Esophagus squamous epithelium (tissue), 5 donors: ENCODE measurements at regions not wholly inside any gene's neighbourhood (a gene's known extent, or its start where the extent isn't known, plus 50 kb on each side); places are given as distances from the start of the nearest gene placed in this dataset.
A peak's percentile ranks its signal among the peaks of the same experiment; 100 is the strongest.

Experiments used
- DNase-seq: peaks from one replicate; lab custom pipeline; 2025; lab: John Stamatoyannopoulos, UW
- H3K27ac ChIP-seq, 4 donors: fragments of 200-600 bp; sonication (generic); one replicate each; pipeline ENCODE4 v1.5.1; 2016 to 2019; ENCODE audit warnings: mild to moderate bottlenecking in 1 of 4
- H3K27me3 ChIP-seq, 4 donors: fragments of 200-600 bp; sonication (generic); 1 replicate in 3 of 4; 2 replicates in 1 of 4; pipeline versions ENCODE4 v1.5.1 to v1.6.0; 2017 to 2021; ENCODE audit warnings: antibody characterized with exemption in 1 of 4
- H3K36me3 ChIP-seq, 3 donors: fragments of 200-600 bp; sonication (generic); one replicate each; pipeline ENCODE4 v1.5.1; 2016 to 2019
- H3K4me1 ChIP-seq, 3 donors: fragments of 200-600 bp; sonication (generic); one replicate each; pipeline ENCODE4 v1.5.1; 2017 to 2019
- H3K4me3 ChIP-seq, 4 donors: fragments of 200-600 bp; sonication (generic); 1 replicate in 3 of 4; 2 replicates in 1 of 4; pipeline ENCODE4 v1.5.1; 2016 to 2019; ENCODE audit warnings: mild to moderate bottlenecking in 2 of 4, moderate library complexity in 1 of 4
- H3K9me3 ChIP-seq, 3 donors: fragments of 200-600 bp; sonication (generic); one replicate each; pipeline ENCODE4 v1.5.1; 2016 to 2019
- POLR2A ChIP-seq, 4 donors: fragments of 450-650 bp; IDR thresholded peaks; one replicate each; pipeline ENCODE4 v1.6.1; 2017; ENCODE audit warnings: antibody characterized with exemption in 4 of 4, mild to moderate bottlenecking in 4 of 4, moderate library complexity in 3 of 4
- WGBS, 2 donors: methylation state at CpG; one replicate each; pipeline ENCODE4 v1.1.5; 2018; 5-methylcytosine and 5-hydroxymethylcytosine counted together
- intact Hi-C: fragments of 100-400 bp; cut with DNase I; formaldehyde crosslinking; loops from one replicate; pipeline ENCODE4 v1.15.0; 2022
- TF ChIP-seq, protein P1 (sequence below), 6 experiments: fragments of 450-650 bp in 4 of 6; fragments of 200-600 bp in 2 of 6; sonication (generic) in 2 of 6; IDR thresholded peaks; one replicate each; pipeline ENCODE4 v1.5.1; 2016 to 2019; ENCODE audit warnings: antibody characterized with exemption in 6 of 6, mild to moderate bottlenecking in 4 of 6, moderate library complexity in 4 of 6
- donor health status: DM: yes; HTN: yes; CAD: no.

DNA sequence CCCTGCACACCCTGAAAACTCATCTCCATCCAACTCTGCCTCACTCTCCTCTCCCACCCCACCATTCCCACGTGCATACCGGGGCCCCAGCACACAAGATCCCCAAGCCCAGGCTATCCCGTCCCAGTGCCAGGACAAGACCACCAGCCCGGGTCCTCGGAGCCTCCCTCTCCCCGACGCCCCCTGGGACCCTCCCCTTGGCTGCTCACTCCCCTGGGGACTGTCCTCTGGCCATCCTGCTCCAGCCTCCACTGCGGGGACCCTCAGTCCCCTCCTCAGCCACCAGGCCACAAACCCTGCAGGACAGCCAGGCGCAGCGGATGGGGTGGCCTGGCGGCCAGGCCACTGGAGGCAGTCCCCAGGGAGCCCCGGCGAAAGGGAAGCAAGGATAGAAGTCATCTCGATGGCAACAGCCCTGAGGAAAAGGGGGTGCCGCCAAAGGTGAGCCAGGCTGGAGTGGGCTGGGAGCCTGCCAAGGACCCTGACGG is 62.8 kb downstream of the C9orf50 start:
- H3K4me3 ChIP-seq: no peak overlapping the region
- no peak overlapping the region for H3K27ac ChIP-seq
- peaks cover 0 to 34% (median 4%) of the 10 kb centered on the region in 3 donors for H3K4me1 ChIP-seq
- no peaks in the 10 kb centered on the region for H3K27me3 ChIP-seq
- H3K36me3 ChIP-seq: no peaks in the 10 kb centered on the region
- intact Hi-C loops: no loop called here
- H3K9me3 ChIP-seq: no peaks in the 10 kb centered on the region
- TF ChIP-seq POLR2A (IDR thresholded peaks at IDR 0.05): no peak
- TF ChIP-seq, protein P1, sequence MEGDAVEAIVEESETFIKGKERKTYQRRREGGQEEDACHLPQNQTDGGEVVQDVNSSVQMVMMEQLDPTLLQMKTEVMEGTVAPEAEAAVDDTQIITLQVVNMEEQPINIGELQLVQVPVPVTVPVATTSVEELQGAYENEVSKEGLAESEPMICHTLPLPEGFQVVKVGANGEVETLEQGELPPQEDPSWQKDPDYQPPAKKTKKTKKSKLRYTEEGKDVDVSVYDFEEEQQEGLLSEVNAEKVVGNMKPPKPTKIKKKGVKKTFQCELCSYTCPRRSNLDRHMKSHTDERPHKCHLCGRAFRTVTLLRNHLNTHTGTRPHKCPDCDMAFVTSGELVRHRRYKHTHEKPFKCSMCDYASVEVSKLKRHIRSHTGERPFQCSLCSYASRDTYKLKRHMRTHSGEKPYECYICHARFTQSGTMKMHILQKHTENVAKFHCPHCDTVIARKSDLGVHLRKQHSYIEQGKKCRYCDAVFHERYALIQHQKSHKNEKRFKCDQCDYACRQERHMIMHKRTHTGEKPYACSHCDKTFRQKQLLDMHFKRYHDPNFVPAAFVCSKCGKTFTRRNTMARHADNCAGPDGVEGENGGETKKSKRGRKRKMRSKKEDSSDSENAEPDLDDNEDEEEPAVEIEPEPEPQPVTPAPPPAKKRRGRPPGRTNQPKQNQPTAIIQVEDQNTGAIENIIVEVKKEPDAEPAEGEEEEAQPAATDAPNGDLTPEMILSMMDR (IDR thresholded peaks at IDR 0.05): no peak
- no peak for DNase-seq
- 69 to 71% methylated on average over 5 of the region's 16 CpGs for WGBS, 2 donors

DNA sequence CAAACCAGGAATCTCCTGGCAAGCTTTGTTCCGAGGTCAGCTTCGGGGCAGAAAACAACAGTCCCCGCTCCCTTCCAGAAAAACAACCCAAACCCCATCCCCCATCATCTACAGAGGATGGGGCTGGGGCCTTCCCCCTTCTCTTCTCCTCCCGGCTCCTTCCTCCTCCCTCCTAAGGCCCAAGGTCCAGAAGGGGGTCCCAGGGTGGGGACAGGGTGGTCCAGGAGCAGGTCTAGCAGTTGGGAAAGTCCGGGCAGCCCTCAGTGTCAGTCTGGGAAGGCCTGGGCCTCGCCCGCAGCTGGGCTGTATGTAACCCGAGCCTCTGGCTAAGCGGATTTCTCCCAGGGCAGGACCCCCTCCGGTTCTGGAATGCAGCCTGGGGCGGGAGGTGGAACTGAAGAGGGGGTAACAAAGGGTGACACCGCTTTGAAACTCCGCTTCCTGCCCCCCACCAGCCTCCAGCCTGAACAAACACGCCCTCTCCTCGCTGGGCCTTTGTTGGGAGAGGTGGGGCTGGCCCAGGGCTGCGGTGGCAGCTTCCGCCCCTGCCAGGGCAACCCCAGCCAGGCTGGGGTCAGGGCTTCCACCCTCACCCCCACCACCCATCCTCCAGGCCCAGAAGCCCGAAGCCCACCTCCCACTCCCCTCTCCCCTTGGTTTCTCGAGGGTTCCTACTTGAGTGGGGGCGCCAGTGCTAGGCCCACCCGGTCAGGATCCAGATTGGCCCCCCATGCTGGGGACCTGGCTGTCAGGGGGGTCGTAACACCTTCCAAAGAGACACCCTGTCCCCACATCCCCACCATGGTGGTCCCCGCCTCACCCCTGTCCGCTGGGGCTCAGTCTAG is 63.5 kb downstream of the C9orf50 start:
- no peak for DNase-seq
- Histone ChIP-seq H3K27ac (no peak overlapping the region), H3K4me1 (peaks cover 0 to 34% (median 4%) of the 10 kb centered on the region in 3 donors), H3K4me3 (no peak overlapping the region), H3K27me3 (no peaks in the 10 kb centered on the region), H3K36me3 (no peaks in the 10 kb centered on the region), H3K9me3 (no peaks in the 10 kb centered on the region)
- intact Hi-C loops: no loop called here
- 66 to 67% methylated on average over 18 of the region's 24 CpGs for WGBS, 2 donors
- no peak for TF ChIP-seq POLR2A (IDR thresholded peaks at IDR 0.05)
- TF ChIP-seq, protein P1 (IDR thresholded peaks at IDR 0.05): no peak

DNA sequence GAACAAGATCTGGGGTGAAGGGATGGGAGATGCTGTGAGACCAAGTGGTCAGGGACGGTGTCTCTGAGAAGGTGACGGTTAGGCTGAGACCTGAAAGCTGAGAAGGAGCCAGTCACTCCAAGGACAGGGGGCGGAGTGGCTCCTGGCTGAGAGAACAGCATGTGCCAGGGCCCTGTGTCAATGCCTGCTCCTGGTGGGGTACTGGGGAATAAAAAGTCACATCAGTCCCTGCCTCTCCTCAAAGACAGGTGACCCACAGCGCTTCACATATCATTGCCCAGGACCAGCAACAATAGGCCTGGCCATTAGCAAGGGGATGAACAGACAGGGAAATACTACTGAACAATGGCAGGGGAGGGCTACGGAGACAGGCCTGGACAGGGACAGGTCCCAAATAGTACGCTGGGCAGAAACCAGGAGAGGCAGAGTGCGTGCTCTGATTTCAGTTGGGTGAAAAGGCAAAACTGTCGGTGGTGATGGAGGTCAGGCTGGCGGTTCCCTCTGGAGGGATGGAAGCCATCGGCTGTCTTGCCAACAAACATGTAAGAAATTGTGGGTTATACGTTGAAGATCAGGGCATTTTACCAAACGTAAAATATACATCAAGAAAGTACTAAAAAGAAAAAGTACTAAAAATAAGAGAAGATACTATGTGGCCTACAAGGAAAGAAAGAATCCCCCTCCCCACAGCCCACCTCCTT is 64.3 kb downstream of the C9orf50 start:
- Histone ChIP-seq H3K36me3 (no peaks in the 10 kb centered on the region), H3K27me3 (peaks cover 0 to 4% (median 0%) of the 10 kb centered on the region in 4 donors), H3K9me3 (no peaks in the 10 kb centered on the region), H3K4me3 (no peak overlapping the region), H3K27ac (no peak overlapping the region), H3K4me1 (peaks cover 1 to 27% (median 4%) of the 10 kb centered on the region in 3 donors)
- DNase-seq: no peak
- no peak for TF ChIP-seq POLR2A (IDR thresholded peaks at IDR 0.05)
- TF ChIP-seq, protein P1 (IDR thresholded peaks at IDR 0.05): no peak
- intact Hi-C loops: no loop called here
- WGBS, 2 donors: 83 to 85% methylated on average over 11 to 12 of the region's 12 CpGs

DNA sequence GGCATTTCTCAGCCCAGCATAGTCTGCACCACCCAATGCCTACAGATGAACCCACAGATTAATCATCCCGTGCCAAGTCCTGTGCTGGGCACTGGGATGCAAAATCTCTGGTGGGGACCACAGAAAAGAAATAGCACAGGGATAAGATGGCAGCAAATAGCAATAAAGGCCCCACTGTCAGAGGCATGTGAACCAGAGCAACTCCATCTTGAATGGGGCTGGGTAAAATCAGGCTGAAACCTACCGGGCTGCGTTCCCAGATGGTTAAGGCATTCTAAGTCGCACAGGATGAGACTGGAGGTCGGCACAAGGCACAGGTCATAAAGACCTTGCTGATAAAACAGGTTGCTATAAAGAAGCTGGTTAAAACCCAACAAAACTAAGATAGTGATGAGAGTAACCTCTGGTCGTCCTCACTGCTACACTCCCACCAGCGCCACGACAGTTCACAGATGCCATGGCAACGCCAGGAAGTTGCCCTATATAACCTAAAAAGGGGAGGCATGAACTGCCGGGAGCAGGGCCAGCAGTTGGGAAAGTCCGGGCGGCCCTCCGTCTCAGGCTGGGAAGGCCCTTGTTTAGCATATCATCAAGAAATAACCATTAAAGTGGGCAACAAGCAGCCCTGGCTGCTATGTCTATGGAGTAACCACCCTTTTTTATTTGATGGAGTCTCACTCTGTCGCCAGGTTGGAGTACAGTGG is 65.2 kb downstream of the C9orf50 start:
- Histone ChIP-seq H3K27me3 (peaks cover 0 to 14% (median 0%) of the 10 kb centered on the region in 4 donors), H3K4me1 (peaks cover 2 to 27% (median 4%) of the 10 kb centered on the region in 3 donors), H3K4me3 (no peak overlapping the region), H3K27ac (peak overlapping the region in 2 of 4 donors; percentile 0 to 33), H3K36me3 (no peaks in the 10 kb centered on the region), H3K9me3 (no peaks in the 10 kb centered on the region)
- WGBS, 2 donors: 77 to 82% methylated on average over 13 of the region's 14 CpGs
- DNase-seq: no peak
- intact Hi-C loops: no loop called here
- TF ChIP-seq, protein P1 (IDR thresholded peaks at IDR 0.05): no peak
- TF ChIP-seq POLR2A (IDR thresholded peaks at IDR 0.05): no peak
